H1 (cell line): ENCODE measurements at regions not wholly inside any gene's neighbourhood (a gene's known extent, or its start where the extent isn't known, plus 50 kb on each side); places are given as distances from the start of the nearest gene placed in this dataset.

Experiments
- E2F6 ChIP-seq: IDR thresholded peaks from 2 replicates; pipeline ENCODE4 v1.6.1; 2012; ENCODE audit warnings: inconsistent platforms
- MAFK ChIP-seq: IDR thresholded peaks from 2 replicates; pipeline ENCODE4 v1.6.1; 2012; ENCODE audit warnings: low read depth, mild to moderate bottlenecking, improper control_type of control experiment, low read length
- RNF2 ChIP-seq: fragments of 200-900, 300-1000 bp; sonication (generic); IDR thresholded peaks from 2 replicates; pipeline ENCODE4 v1.7.1; 2016; ENCODE audit warnings: borderline replicate concordance, low read depth, mild to moderate bottlenecking, antibody characterized with exemption, low read length; ENCODE audit not compliant: poor library complexity, severe bottlenecking; ENCODE audit errors: missing control alignments

DNA sequence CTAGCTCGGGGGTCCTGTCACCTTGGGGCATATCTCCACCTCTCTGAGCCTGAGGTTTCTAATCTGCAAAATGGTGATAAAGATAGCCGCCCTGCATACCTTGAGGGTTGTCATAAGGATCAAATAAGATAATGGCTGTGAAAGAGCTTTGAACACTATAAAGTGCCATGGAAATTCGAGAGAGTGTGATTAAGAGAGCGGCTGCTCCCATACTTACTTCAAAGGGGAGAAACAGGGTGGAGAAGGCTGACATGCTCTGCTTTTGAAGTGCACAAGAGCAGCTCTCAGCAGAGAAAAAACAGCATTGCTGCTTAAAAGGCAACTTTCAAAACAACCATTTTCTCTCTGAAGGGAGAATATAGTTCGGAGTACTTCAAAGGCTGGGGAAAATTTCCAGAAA, 529.2 kb downstream of the EPHB1 start (continued):
- TF ChIP-seq RNF2 (no peak), MAFK (no peak), E2F6 (no peak)
